ENCODE measurements at regions not wholly inside any gene's neighbourhood (a gene's known extent, or its start where the extent isn't known, plus 50 kb on each side); places are given as distances from the start of the nearest gene placed in this dataset.

DNA sequence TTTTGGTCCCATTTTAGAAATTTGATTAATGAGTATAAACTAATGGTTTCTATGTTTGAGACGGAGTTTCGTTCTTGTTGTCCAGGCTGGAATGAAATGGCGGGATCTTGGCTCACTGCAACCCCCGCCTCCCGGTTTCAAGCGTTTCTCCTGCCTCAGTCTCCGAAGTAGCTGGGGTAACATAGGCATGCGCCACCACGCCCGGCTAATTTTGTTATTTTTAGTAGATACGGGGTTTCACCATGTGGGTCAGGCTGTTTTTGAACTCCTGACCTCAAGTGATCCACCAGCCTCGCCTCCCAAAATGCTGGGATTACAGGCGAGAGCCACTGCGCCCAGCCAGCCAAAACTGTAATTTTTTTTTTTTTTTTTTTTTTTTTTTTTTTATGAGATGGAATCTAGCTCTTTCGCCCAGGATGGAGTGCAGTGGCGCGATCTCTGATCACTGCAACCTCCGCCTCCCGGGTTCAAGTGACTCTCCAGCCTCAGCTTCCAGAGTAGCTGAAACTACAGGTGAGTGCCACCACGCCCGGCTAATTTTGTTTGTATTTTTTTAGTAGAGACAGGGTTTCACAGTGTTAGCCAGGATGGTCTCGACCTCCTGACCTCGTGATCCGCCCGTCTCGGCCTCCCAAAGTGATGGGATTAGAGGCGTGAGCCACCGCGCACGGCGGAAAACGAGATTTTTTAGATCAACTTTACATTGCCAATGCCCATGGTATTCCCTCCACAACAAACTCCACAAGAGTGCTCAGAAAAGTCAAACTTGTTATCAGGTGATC lies 127.8 kb downstream of the HFE start:
- TF ChIP-seq, protein P1, sequence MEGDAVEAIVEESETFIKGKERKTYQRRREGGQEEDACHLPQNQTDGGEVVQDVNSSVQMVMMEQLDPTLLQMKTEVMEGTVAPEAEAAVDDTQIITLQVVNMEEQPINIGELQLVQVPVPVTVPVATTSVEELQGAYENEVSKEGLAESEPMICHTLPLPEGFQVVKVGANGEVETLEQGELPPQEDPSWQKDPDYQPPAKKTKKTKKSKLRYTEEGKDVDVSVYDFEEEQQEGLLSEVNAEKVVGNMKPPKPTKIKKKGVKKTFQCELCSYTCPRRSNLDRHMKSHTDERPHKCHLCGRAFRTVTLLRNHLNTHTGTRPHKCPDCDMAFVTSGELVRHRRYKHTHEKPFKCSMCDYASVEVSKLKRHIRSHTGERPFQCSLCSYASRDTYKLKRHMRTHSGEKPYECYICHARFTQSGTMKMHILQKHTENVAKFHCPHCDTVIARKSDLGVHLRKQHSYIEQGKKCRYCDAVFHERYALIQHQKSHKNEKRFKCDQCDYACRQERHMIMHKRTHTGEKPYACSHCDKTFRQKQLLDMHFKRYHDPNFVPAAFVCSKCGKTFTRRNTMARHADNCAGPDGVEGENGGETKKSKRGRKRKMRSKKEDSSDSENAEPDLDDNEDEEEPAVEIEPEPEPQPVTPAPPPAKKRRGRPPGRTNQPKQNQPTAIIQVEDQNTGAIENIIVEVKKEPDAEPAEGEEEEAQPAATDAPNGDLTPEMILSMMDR (IDR thresholded peaks at IDR 0.05; ENCODE audit: borderline replicate concordance, extremely low read depth, low read length, poor library complexity, severe bottlenecking) = no peak
- no peak for TF ChIP-seq EZH2 (IDR thresholded peaks at IDR 0.05; ENCODE audit: borderline replicate concordance, low read depth, low read length, severe bottlenecking)
